MV-4-11 (cell line): ENCODE measurements at regions not wholly inside any gene's neighbourhood (a gene's known extent, or its start where the extent isn't known, plus 50 kb on each side); places are given as distances from the start of the nearest gene placed in this dataset.
"Not testable (repeated sequence)": the region's sequence is repeated elsewhere in the genome, so short reads cannot be mapped to it uniquely, and the experiment has no call there.

Experiments used
- DNase-seq: peaks from one replicate; lab custom pipeline; 2025; lab: John Stamatoyannopoulos, UW

- no peak for DNase-seq
Measured at GRCh38 chr10:30697806-30698205, 68.3 kb upstream of the LYZL2 start.

GRCh38 chr10:30697221-30697620 lies 67.7 kb upstream of the LYZL2 start:
- not testable (repeated sequence) for DNase-seq

GRCh38 chr10:30696416-30697185 lies 67.0 kb upstream of the LYZL2 start:
- DNase-seq: not testable (repeated sequence)

- not testable (repeated sequence) for DNase-seq
Measured at GRCh38 chr10:30695481-30696236, 66.1 kb upstream of the LYZL2 start.

- no peak for DNase-seq
Measured at GRCh38 chr10:30694518-30695228, 65.1 kb upstream of the LYZL2 start.

- DNase-seq: no peak
Measured at GRCh38 chr10:30691639-30692015, 62.1 kb upstream of the LYZL2 start.

- DNase-seq: not testable (repeated sequence)
Measured at GRCh38 chr10:30690948-30691638, 61.5 kb upstream of the LYZL2 start.

- no peak for DNase-seq
Measured at GRCh38 chr10:30688456-30688855, 58.9 kb upstream of the LYZL2 start.

GRCh38 chr10:30687698-30688213 lies 58.2 kb upstream of the LYZL2 start:
- DNase-seq: peak; percentile 55

- DNase-seq: no peak
Measured at GRCh38 chr10:30686708-30687107, 57.2 kb upstream of the LYZL2 start.

- peak; percentile 42 for DNase-seq
Measured at GRCh38 chr10:30683496-30683895, 53.9 kb upstream of the LYZL2 start.

GRCh38 chr10:30682377-30683199 lies 53.0 kb upstream of the LYZL2 start:
- DNase-seq: peak; percentile 44

GRCh38 chr10:30680908-30681307 lies 51.4 kb upstream of the LYZL2 start:
- no peak for DNase-seq
